Activated T-cell treated with anti-CD3 and anti-CD28 coated beads, Interleukin-2, amount 50 U/mL, for 1 hour (primary cell): ENCODE measurements at regions not wholly inside any gene's neighbourhood (a gene's known extent, or its start where the extent isn't known, plus 50 kb on each side); places are given as distances from the start of the nearest gene placed in this dataset.
"Not testable (repeated sequence)": the region's sequence is repeated elsewhere in the genome, so short reads cannot be mapped to it uniquely, and the experiment has no call there.

Experiments
- DNase-seq: peaks from one replicate; pipeline ENCODE4 v3.0.0-alpha.2; 2020

- no peak for DNase-seq
Measured at GRCh38 chr3:197404030-197404429, 105.6 kb upstream of the DLG1 start.

- not testable (repeated sequence) for DNase-seq
Measured at GRCh38 chr3:197402401-197402800, 104.0 kb upstream of the DLG1 start.

GRCh38 chr3:197399486-197399885 lies 101.1 kb upstream of the DLG1 start:
- no peak for DNase-seq

- no peak for DNase-seq
Measured at GRCh38 chr3:197398286-197398878, 100.0 kb upstream of the DLG1 start.

DNA sequence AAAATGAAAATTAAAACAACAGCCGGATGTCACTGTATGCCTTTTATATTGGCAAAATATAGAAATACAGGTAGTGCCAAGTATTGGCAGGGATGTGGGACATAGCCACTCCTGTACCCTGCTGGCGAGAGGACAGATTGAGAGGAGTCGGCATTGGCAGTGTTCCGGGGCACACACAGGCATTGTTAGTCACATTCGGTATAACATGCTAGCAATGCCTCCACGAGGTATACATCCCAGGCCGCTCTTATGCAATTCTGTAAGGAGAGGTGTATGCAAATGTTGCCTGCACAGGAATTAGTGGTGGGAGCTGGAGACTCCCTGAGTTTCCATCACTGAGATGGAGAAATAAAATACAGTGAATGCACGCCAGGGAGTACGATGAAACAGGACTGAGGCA lies 99.4 kb upstream of the DLG1 start:
- DNase-seq, result no peak

- no peak for DNase-seq
Measured at GRCh38 chr3:197394464-197395321, 96.3 kb upstream of the DLG1 start.

- DNase-seq, result not testable (repeated sequence)
Measured at GRCh38 chr3:197394126-197394463, 95.7 kb upstream of the DLG1 start.

DNA sequence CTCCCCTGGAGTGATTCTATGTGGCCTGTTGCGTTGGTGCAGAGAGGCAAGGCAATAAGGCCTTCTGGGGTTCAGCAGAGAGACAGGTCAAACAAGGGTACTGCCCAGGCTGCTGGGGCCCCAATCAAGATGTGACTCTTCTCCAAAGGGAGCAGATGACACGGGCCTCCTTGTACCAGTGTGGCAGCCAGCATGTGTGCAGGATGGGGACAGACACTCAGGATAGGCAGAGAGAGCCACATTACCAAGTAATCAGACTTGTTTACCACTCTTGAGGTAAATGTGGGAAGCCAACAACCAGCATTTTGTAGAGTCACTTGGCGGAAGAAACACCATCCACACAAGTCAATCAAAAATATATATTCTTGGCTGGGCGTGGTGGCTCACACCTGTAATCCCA lies 95.3 kb upstream of the DLG1 start:
- DNase-seq, result no peak

- DNase-seq, result no peak
Measured at GRCh38 chr3:197392961-197393360, 94.5 kb upstream of the DLG1 start.

DNA sequence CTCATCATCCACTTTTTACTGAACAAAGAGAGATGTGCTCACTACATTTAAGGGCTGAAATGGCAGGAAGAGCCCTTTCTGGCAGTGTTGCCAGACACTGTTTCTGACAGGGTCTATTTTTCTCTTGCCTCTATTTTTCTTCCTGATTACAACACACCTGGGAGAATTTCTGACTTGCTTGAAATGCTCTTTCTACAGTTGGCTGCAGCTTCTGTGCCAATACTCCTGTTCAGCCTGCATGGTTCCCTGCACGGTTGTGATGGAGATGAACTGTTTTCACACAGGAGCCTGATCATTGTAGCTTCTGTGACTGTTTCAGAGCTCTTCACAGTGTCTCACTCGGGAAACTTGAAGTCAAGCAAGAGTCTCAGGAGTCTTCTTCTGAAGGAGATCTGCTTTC lies 83.0 kb upstream of the DLG1 start:
- no peak for DNase-seq

DNA sequence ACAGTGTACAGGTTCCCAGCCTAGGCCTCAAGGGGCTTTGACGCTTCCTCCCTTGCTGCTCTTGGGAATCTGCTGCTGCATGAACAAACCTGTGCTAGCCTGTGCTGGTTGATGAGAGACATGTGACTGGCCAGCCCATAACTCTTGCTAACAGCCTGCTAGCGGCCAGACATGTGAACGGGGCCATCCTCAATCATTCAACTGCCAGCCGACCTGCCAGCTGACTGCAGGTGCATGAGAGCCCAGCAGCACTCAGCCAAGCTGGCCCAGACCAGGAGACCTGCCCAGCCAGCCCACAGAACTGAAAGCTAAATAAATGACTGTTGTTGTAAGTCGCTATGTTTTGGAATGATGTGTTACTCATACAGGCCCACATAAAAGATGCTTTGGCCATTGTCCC lies 82.4 kb upstream of the DLG1 start:
- no peak for DNase-seq

- no peak for DNase-seq
Measured at GRCh38 chr3:197378985-197379718, 80.7 kb upstream of the DLG1 start.

- no peak for DNase-seq
Measured at GRCh38 chr3:197376735-197377555, 78.5 kb upstream of the DLG1 start.

- no peak for DNase-seq
Measured at GRCh38 chr3:197376020-197376419, 77.6 kb upstream of the DLG1 start.

DNA sequence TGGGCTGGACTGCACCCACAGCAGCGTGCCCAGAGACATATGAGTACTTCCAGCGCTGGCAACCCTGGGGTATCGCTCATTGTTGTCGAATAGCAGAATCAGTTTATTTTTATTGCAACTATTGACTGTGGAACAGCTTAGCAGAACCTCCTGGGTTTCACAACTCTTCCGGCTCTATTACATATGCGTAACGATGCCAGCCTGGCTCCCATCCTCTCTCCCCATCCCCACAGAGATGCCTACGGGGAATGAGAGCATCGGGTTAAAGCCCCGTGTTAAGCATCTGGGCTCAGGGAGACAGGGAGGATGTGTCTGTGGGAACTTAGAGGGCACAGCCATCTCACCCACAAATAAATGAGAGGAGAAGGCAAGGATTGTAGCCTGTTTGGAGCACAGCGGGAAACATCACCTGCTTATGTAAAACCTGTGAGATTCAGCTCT lies 76.6 kb upstream of the DLG1 start:
- DNase-seq, result no peak

DNA sequence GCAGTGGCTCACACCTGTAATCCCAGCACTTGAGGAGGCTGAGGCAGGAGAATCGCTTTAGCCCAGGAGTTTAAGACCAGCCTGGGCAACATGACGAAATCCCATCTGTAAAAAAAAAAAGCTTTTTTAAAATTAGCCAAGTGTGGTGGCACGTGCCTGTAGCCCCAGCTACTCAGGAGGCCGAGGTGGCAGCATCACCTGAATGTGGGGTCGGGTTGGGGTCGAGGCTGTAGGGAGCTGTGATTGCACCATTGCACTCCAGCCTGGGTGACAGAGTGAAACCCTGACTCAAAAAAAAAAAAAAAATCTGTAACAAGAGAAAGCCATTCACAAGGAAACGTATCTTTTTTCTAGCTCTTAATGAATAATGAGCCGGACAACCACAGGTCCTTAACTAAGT lies 74.7 kb upstream of the DLG1 start:
- no peak for DNase-seq

GRCh38 chr3:197372047-197372661 lies 73.7 kb upstream of the DLG1 start:
- DNase-seq, result no peak

GRCh38 chr3:197371591-197372046 lies 73.2 kb upstream of the DLG1 start:
- DNase-seq, result no peak

DNA sequence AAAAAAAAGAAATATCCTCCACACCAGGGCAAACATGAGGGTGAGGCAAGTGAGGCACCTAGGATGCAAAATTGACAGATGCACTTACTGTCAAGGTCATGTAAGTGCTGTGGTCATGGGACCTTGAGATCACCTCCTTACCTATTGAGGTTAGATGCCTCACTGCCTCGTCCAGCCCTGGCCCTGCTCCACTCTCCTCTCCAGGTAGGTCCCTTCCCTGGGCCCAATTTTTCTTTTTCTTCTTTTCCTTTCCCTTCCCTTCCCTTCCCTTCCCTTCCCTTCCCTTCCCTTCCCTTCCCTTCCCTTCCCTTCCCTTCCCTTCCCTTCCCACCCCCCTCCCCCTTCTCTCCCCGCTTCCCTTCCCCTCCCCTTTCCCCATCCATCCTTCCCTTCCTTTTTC lies 71.1 kb upstream of the DLG1 start:
- DNase-seq, result no peak

- no peak for DNase-seq
Measured at GRCh38 chr3:197368821-197369220, 70.4 kb upstream of the DLG1 start.

DNA sequence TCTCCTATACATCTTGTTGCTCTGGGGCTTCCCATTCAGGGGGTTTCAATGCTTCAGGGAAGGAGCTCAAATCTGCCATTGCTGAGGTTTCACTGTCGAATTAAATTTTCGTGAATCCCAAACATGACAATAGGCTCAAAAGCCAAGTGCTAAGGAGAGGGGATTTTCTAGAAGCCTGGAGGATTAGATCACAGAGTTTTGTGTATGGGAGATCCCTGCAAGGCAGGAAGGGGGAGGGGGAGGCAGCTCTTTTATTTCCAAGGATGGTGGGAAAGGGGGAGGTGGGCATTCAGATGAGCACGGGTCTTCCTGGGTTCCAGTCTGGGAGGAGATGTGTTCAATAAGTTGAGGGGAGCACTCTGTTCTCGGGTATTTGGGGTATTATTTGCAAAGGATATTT lies 69.9 kb upstream of the DLG1 start:
- DNase-seq, result no peak

- DNase-seq, result no peak
Measured at GRCh38 chr3:197367081-197367780, 68.8 kb upstream of the DLG1 start.
